ENCODE measurements at regions not wholly inside any gene's neighbourhood (a gene's known extent, or its start where the extent isn't known, plus 50 kb on each side); places are given as distances from the start of the nearest gene placed in this dataset.
A peak's percentile ranks its signal among the peaks of the same experiment; 100 is the strongest.

DNA sequence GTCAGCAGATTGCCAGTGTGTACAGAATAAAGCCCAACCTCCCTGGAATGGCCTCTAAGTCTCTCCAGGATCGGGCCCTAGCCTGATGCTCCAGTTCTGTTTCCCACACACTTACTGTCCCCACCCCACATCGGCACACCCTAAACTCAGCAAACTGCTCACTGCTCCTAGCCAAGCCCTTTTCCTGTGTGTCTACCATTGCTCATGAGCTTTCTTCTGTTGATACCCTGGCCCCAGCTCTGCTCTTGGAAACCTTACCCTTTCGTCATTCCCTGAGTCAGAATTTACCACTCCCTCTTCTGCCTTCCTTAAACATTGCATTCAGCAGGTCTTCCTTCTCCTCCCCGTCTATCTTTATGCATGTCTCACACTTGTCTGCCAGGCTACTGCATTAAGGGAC lies 158.9 kb downstream of the TMX1 start:
- Histone ChIP-seq H2AFZ (ENCODE audit: low read length) (peak overlapping the region; percentile 94; the same call in 1 of the 2 replicates), H4K5ac (ENCODE audit: insufficient read length, low read depth, low read length) (no peak overlapping the region), H3K18ac (ENCODE audit: extremely low read depth, low read length) (no peak overlapping the region), H2BK15ac (ENCODE audit: low read length) (no peak overlapping the region), H2BK20ac (ENCODE audit: low read length) (no peak overlapping the region), H4K91ac (replicated peaks; ENCODE audit: insufficient read length, low read length) (no peak overlapping the region), H3K4me2 (ENCODE audit: insufficient read depth in 1 of 2, low read depth in 2 of 2, low read length in 2 of 2) (no peak overlapping the region), H3K23me2 (ENCODE audit: low read depth, low read length) (no peaks in the 10 kb centered on the region), H3K36me3 (ENCODE audit: control insufficient read depth in 2 of 4, insufficient read depth in 4 of 4, low read length in 3 of 4) (no peaks in the 10 kb centered on the region), H2BK12ac (ENCODE audit: low read depth, low read length) (no peak overlapping the region), H3K4me3 (ENCODE audit: extremely low read depth in 1 of 4, insufficient read depth in 2 of 4, low read depth in 3 of 4, low read length in 4 of 4) (no peak overlapping the region), H3K56ac (replicated peaks; ENCODE audit: insufficient read length, low read depth, low read length) (no peak overlapping the region), H3K23ac (ENCODE audit: insufficient read length) (no peak overlapping the region), H4K8ac (ENCODE audit: extremely low read depth, insufficient read depth, low read length) (no peak overlapping the region; the same call in 1 of the 2 replicates), H3K79me1 (ENCODE audit: low read depth, low read length) (no peaks in the 10 kb centered on the region), H2AK5ac (ENCODE audit: low read depth, low read length) (no peak overlapping the region), H3K27ac (ENCODE audit: low read depth, low read length) (no peak overlapping the region), H3K27me3 (replicated peaks in 1 of 4; ENCODE audit: control insufficient read depth in 3 of 4, extremely low read depth in 1 of 4, insufficient read depth in 3 of 4, low read length in 3 of 4) (no peaks in the 10 kb centered on the region), H3K9me3 (ENCODE audit: insufficient read depth in 2 of 2, low read depth in 1 of 2, low read length in 1 of 2) (no peaks in the 10 kb centered on the region), H3K4me1 (replicated peaks in 1 of 4; ENCODE audit: control insufficient read depth in 3 of 4, insufficient read depth in 4 of 4, low read length in 3 of 4) (peaks cover 0 to 8% (median 3%) of the 10 kb centered on the region in 4 experiments; a peak in 4 of 7 replicates), H3K9ac (replicated peaks in 1 of 4; ENCODE audit: extremely low read depth in 1 of 4, low read depth in 3 of 4, low read length in 3 of 4) (no peak overlapping the region), H2BK120ac (replicated peaks; ENCODE audit: low read depth, low read length) (no peak overlapping the region), H2BK5ac (ENCODE audit: low read depth, low read length) (no peak overlapping the region), H3K79me2 (ENCODE audit: control insufficient read depth in 1 of 2, insufficient read depth in 2 of 2, low read length in 2 of 2) (no peaks in the 10 kb centered on the region), H4K20me1 (replicated peaks in 1 of 2; ENCODE audit: control insufficient read depth in 1 of 2, insufficient read depth in 2 of 2, low read length in 2 of 2) (no peaks in the 10 kb centered on the region), H3K4ac (replicated peaks; ENCODE audit: insufficient read length, low read depth, low read length) (no peak overlapping the region), H3K14ac (ENCODE audit: insufficient read length) (no peak overlapping the region)
- ChIA-PET POLR2A (ENCODE audit: partially characterized antibody) (no interaction called here), CTCF (ENCODE audit: partially characterized antibody) (interaction anchor here (0.8 to 1.2 kb wide), 2 partner anchors 29 to 597 kb away, joined by 3 read pairs; no protein-coding TSS in a partner anchor)
- 83% methylated on average over 4 of the region's 4 CpGs; no CpG with 5 or more reads in 1 of the 2 experiments for WGBS, 2 experiments (ENCODE audit: extremely low coverage in 1 of 2, insufficient coverage in 1 of 2, insufficient read length in 1 of 2, insufficient replicate concordance in 2 of 2, low coverage in 1 of 2, low lambda C conversion rate in 2 of 2, missing lambda C conversion rate in 1 of 2)
- FAIRE-seq (no peak), DNase-seq (ENCODE audit: low read depth in 1 of 2, low spot score in 2 of 2) (no peak)
- TF ChIP-seq SRF (IDR thresholded peaks at IDR 0.05; ENCODE audit: low read depth, low read length) (no peak), GABPA (IDR thresholded peaks at IDR 0.05; ENCODE audit: borderline replicate concordance, insufficient read depth, low read length) (no peak), RXRA (IDR thresholded peaks at IDR 0.05; ENCODE audit: insufficient read depth, low read depth, low read length) (no peak), TAF1 (IDR thresholded peaks at IDR 0.05; ENCODE audit: low read depth, low read length) (no peak), CEBPB (IDR thresholded peaks at IDR 0.05; ENCODE audit: low read depth, low read length) (no peak), RBBP5 (IDR thresholded peaks at IDR 0.05; ENCODE audit: borderline replicate concordance, low read depth, low read length) (no peak), MAFK (IDR thresholded peaks at IDR 0.05; ENCODE audit: low read depth, low read length) (no peak), KDM4A (IDR thresholded peaks at IDR 0.05; ENCODE audit: low read depth, low read length, severe bottlenecking) (no peak), SP2 (IDR thresholded peaks at IDR 0.05; ENCODE audit: low read length) (no peak), POU5F1 (IDR thresholded peaks at IDR 0.05; ENCODE audit: low read depth, low read length) (no peak), HDAC6 (IDR thresholded peaks at IDR 0.05; ENCODE audit: low read depth, low read length) (no peak)
- TF ChIP-seq, protein P1, sequence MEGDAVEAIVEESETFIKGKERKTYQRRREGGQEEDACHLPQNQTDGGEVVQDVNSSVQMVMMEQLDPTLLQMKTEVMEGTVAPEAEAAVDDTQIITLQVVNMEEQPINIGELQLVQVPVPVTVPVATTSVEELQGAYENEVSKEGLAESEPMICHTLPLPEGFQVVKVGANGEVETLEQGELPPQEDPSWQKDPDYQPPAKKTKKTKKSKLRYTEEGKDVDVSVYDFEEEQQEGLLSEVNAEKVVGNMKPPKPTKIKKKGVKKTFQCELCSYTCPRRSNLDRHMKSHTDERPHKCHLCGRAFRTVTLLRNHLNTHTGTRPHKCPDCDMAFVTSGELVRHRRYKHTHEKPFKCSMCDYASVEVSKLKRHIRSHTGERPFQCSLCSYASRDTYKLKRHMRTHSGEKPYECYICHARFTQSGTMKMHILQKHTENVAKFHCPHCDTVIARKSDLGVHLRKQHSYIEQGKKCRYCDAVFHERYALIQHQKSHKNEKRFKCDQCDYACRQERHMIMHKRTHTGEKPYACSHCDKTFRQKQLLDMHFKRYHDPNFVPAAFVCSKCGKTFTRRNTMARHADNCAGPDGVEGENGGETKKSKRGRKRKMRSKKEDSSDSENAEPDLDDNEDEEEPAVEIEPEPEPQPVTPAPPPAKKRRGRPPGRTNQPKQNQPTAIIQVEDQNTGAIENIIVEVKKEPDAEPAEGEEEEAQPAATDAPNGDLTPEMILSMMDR (IDR thresholded peaks at IDR 0.05; ENCODE audit: control extremely low read depth in 1 of 3, insufficient read depth in 1 of 3, low read depth in 1 of 3, low read length in 3 of 3) = no peak
- TF ChIP-seq, protein P2, sequence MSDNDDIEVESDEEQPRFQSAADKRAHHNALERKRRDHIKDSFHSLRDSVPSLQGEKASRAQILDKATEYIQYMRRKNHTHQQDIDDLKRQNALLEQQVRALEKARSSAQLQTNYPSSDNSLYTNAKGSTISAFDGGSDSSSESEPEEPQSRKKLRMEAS (IDR thresholded peaks at IDR 0.05) = no peak

All from H1 (cell line).